ENCODE measurements at regions not wholly inside any gene's neighbourhood (a gene's known extent, or its start where the extent isn't known, plus 50 kb on each side); places are given as distances from the start of the nearest gene placed in this dataset.

DNA sequence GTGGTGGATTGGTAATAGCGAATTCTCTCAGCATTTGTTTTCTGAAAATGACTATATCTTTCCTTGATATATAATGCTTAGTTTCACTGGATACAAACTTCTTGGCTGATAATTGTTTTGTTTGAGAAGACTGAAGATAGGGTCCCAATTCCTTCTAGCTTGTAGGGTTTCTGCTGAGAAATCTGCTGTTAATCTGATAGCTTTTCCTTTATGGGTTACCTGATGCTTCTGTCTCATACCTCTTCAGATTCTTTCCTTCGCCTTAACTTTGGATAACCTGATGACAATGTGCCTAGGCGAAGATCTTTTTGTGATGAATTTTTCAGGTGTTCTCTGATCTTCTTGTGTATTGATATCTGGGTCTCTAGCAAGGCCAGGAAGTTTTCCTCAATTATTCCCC, 94.7 kb upstream of the ACO1 start:
- H3K9ac ChIP-seq (ENCODE audit: control insufficient read depth, insufficient read depth, low read length) = no peak overlapping the region
- in situ Hi-C loops (cut with MboI) = no loop called here
- no peaks in the 10 kb centered on the region for H3K9me3 ChIP-seq (replicated peaks; ENCODE audit: control insufficient read depth, insufficient read depth, low read length)
- BruUV-seq (replicated peaks) = no TSS peak
- no peaks in the 10 kb centered on the region for H4K20me1 ChIP-seq (ENCODE audit: control insufficient read depth, insufficient read depth)
- H2AFZ ChIP-seq (ENCODE audit: control insufficient read depth, low read depth, low read length) = no peak overlapping the region
- no peaks in the 10 kb centered on the region for H3K36me3 ChIP-seq (ENCODE audit: control insufficient read depth in 2 of 2, insufficient read depth in 2 of 2, low read length in 1 of 2)
- H3K4me1 ChIP-seq (ENCODE audit: control insufficient read depth, insufficient read depth, low read length) = no peaks in the 10 kb centered on the region
- ATAC-seq = no peak
- ChIA-PET CTCF (interaction anchor here (0.8 kb wide), 1 partner anchor 202 kb away, joined by 3 read pairs; no protein-coding TSS in a partner anchor), POLR2A (interaction anchor here (0.9 kb wide), 1 partner anchor 21 kb away, joined by 3 read pairs; no protein-coding TSS in a partner anchor), SMC1A (ENCODE audit: uncharacterized antibody, unreplicated experiment) (no interaction called here), RAD21 (ENCODE audit: unreplicated experiment) (no interaction called here)
- no peaks in the 10 kb centered on the region; a peak in 1 of 4 replicates for H3K27me3 ChIP-seq (replicated peaks in 1 of 2; ENCODE audit: control insufficient read depth in 2 of 2, insufficient read depth in 2 of 2, low read length in 1 of 2)
- intact Hi-C loops (cut with micrococcal nuclease; ENCODE audit: unreplicated experiment) = no loop called here
- no peak overlapping the region for H3K4me3 ChIP-seq
- WGBS (ENCODE audit: insufficient coverage, insufficient replicate concordance, low lambda C conversion rate, missing lambda C conversion rate) = 27% methylated on average over 3 of the region's 3 CpGs
- no peak for DNase-seq (ENCODE audit: low read depth, low spot score)
- FAIRE-seq = no peak
- H3K79me2 ChIP-seq (ENCODE audit: control insufficient read depth, insufficient read depth, low read length) = no peaks in the 10 kb centered on the region
- no peak overlapping the region for H3K27ac ChIP-seq (ENCODE audit: control insufficient read depth, insufficient read depth)
- no peak overlapping the region for H3K4me2 ChIP-seq (ENCODE audit: control insufficient read depth, insufficient read depth)
- no peak for TF ChIP-seq CHD4 (IDR thresholded peaks at IDR 0.05)
- TF ChIP-seq SIX5 (IDR thresholded peaks at IDR 0.05; ENCODE audit: low read depth, low read length, severe bottlenecking) = no peak
- no peak for TF ChIP-seq RCOR1 (conservative IDR thresholded peaks at IDR 0.05; ENCODE audit: low read depth, low read length)
- no peak for TF ChIP-seq EGR1 (IDR thresholded peaks at IDR 0.05; ENCODE audit: borderline replicate concordance in 1 of 2, low read depth in 2 of 2, low read length in 2 of 2)
- TF ChIP-seq MYC (IDR thresholded peaks at IDR 0.05; ENCODE audit: insufficient read depth, insufficient read length, insufficient replicate concordance, low read length, severe bottlenecking) = no peak
- no peak for TF ChIP-seq PML (IDR thresholded peaks at IDR 0.05; ENCODE audit: low read length)
- TF ChIP-seq NFYA (IDR thresholded peaks at IDR 0.05; ENCODE audit: borderline replicate concordance, low read depth, low read length) = no peak
- TF ChIP-seq ZBTB33 (IDR thresholded peaks at IDR 0.05) = no peak
- TF ChIP-seq TBL1XR1 (IDR thresholded peaks at IDR 0.05; ENCODE audit: low read depth, low read length) = no peak
- TF ChIP-seq BRCA1 (IDR thresholded peaks at IDR 0.05; ENCODE audit: low read depth, low read length) = no peak
- TF ChIP-seq POLR2AphosphoS2 (IDR thresholded peaks at IDR 0.05; ENCODE audit: low read depth, low read length) = no peak
- no peak for TF ChIP-seq SMAD5 (IDR thresholded peaks at IDR 0.05; ENCODE audit: low read depth)
- no peak for TF ChIP-seq TARDBP (IDR thresholded peaks at IDR 0.05; ENCODE audit: borderline replicate concordance)
- no peak for TF ChIP-seq RAD21 (IDR thresholded peaks at IDR 0.05; ENCODE audit: insufficient read depth, low read depth, low read length)
- TF ChIP-seq EED (IDR thresholded peaks at IDR 0.05; ENCODE audit: low read depth) = no peak
- TF ChIP-seq, protein P1, sequence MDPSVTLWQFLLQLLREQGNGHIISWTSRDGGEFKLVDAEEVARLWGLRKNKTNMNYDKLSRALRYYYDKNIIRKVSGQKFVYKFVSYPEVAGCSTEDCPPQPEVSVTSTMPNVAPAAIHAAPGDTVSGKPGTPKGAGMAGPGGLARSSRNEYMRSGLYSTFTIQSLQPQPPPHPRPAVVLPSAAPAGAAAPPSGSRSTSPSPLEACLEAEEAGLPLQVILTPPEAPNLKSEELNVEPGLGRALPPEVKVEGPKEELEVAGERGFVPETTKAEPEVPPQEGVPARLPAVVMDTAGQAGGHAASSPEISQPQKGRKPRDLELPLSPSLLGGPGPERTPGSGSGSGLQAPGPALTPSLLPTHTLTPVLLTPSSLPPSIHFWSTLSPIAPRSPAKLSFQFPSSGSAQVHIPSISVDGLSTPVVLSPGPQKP (IDR thresholded peaks at IDR 0.05; ENCODE audit: low read depth, low read length) = no peak
- TF ChIP-seq RUNX3 (IDR thresholded peaks at IDR 0.05; ENCODE audit: low read length) = no peak
- TF ChIP-seq IKZF2 (IDR thresholded peaks at IDR 0.05) = no peak
- TF ChIP-seq NBN (IDR thresholded peaks at IDR 0.05) = no peak
